IMR-90 (cell line): ENCODE measurements at regions not wholly inside any gene's neighbourhood (a gene's known extent, or its start where the extent isn't known, plus 50 kb on each side); places are given as distances from the start of the nearest gene placed in this dataset.

Experiments
- ATAC-seq: fragments of 200-7000 bp; cut with Tn5 transposase; 2 replicates; pipeline ENCODE4 v1.9.1; 2020; ENCODE audit warnings: low read depth, mild to moderate bottlenecking, moderate library complexity
- BruUV-seq: library from RNA; stranded (reverse); fragments of 400-500 nt; replicated peaks from 2 replicates; lab custom pipeline; 2021; lab: Mats Ljungman, UMichigan
- CTCF ChIA-PET: fragments of 300-600 bp; formaldehyde crosslinking; extraction: SDS; loops from one replicate; lab custom pipeline; 2021; ENCODE audit warnings: antibody characterized with exemption; lab: Yijun Ruan, JAX
- POLR2A ChIA-PET: fragments of 300-600 bp; sonication (Branson Sonifier 250); formaldehyde crosslinking; loops from one replicate; lab custom pipeline; 2022; ENCODE audit warnings: antibody characterized with exemption; ENCODE audit not compliant: unreplicated experiment; lab: Charles Lee
- DNase-seq: peaks from one replicate; pipeline ENCODE4 v3.0.0; 2013
- H2AFZ ChIP-seq: replicated peaks from 2 replicates; pipeline ENCODE3; 2013; ENCODE audit warnings: low read length, mild to moderate bottlenecking; ENCODE audit not compliant: poor library complexity
- H2AK5ac ChIP-seq: 2 replicates; pipeline ENCODE4 v1.6.1; 2013; ENCODE audit warnings: low read depth, low read length, inconsistent platforms
- H2AK9ac ChIP-seq: replicated peaks from 2 replicates; pipeline ENCODE3; 2013; ENCODE audit warnings: mild to moderate bottlenecking, low read depth, low read length, moderate library complexity; ENCODE audit not compliant: poor library complexity
- H2BK120ac ChIP-seq: 2 replicates; pipeline ENCODE4 v1.6.1; 2013; ENCODE audit warnings: low read depth, low read length, inconsistent platforms
- H2BK15ac ChIP-seq: 3 replicates; pipeline ENCODE4 v1.6.1; 2013; ENCODE audit warnings: low read depth, low read length, inconsistent platforms
- H2BK20ac ChIP-seq: 2 replicates; pipeline ENCODE4 v1.6.1; 2013; ENCODE audit warnings: low read depth, mild to moderate bottlenecking, inconsistent platforms, low read length, moderate library complexity
- H2BK5ac ChIP-seq: 2 replicates; pipeline ENCODE4 v1.6.1; 2013; ENCODE audit warnings: mild to moderate bottlenecking, low read depth, low read length, inconsistent platforms; ENCODE audit not compliant: poor library complexity, severe bottlenecking
- H3K14ac ChIP-seq: replicated peaks from 2 replicates; pipeline ENCODE4 v1.6.1; 2013; ENCODE audit warnings: low read depth, low read length, inconsistent platforms
- H3K18ac ChIP-seq: 2 replicates; pipeline ENCODE4 v1.6.1; 2013; ENCODE audit warnings: low read depth, low read length, control low read depth
- H3K23ac ChIP-seq: 2 replicates; pipeline ENCODE4 v1.6.1; 2013; ENCODE audit warnings: low read depth, low read length, inconsistent platforms
- H3K27ac ChIP-seq: 2 replicates; pipeline ENCODE4 v1.5.1; 2013; ENCODE audit warnings: mild to moderate bottlenecking, control low read depth, low read length; ENCODE audit not compliant: insufficient read depth
- H3K27me3 ChIP-seq: 2 replicates; pipeline ENCODE4 v1.6.1; 2013; ENCODE audit warnings: low read length; ENCODE audit not compliant: control insufficient read depth, insufficient read depth
- H3K36me3 ChIP-seq: 2 replicates; pipeline ENCODE4 v1.6.1; 2013; ENCODE audit warnings: low read length, mixed read lengths; ENCODE audit not compliant: control insufficient read depth, insufficient read depth
- H3K4ac ChIP-seq: 2 replicates; pipeline ENCODE4 v1.6.1; 2013; ENCODE audit warnings: low read depth, low read length, inconsistent platforms
- H3K4me1 ChIP-seq: 2 replicates; pipeline ENCODE4 v1.6.1; 2013; ENCODE audit warnings: low read length, mixed read lengths; ENCODE audit not compliant: control insufficient read depth, insufficient read depth
- H3K4me2 ChIP-seq: 2 replicates; pipeline ENCODE4 v1.6.1; 2013; ENCODE audit warnings: low read depth, mild to moderate bottlenecking, control low read depth, low read length, moderate library complexity
- H3K4me3 ChIP-seq: 2 replicates; pipeline ENCODE4 v1.5.1; 2013; ENCODE audit warnings: low read depth, mild to moderate bottlenecking, control low read depth, low read length, moderate library complexity; ENCODE audit not compliant: insufficient read depth
- H3K56ac ChIP-seq: 2 replicates; pipeline ENCODE4 v1.6.1; 2013; ENCODE audit warnings: low read length, inconsistent platforms; ENCODE audit not compliant: insufficient read depth; ENCODE audit errors: extremely low read depth
- H3K79me1 ChIP-seq, 2 experiments: 2 replicates each; pipeline ENCODE4 v1.6.1; 2013; ENCODE audit warnings: low read length in 2 of 2, inconsistent platforms in 1 of 2, low read depth in 1 of 2
- H3K9ac ChIP-seq: 2 replicates; pipeline ENCODE4 v1.6.1; 2013; ENCODE audit warnings: low read depth, low read length, control low read depth
- H3K9me1 ChIP-seq: 2 replicates; pipeline ENCODE4 v1.6.1; 2013; ENCODE audit warnings: low read length, inconsistent platforms; ENCODE audit not compliant: insufficient read depth
- H3K9me3 ChIP-seq: 2 replicates; pipeline ENCODE4 v1.6.1; 2013; ENCODE audit warnings: low read length; ENCODE audit not compliant: control insufficient read depth, insufficient read depth
- H4K20me1 ChIP-seq: 2 replicates; pipeline ENCODE4 v1.6.1; 2013; ENCODE audit warnings: low read length, inconsistent platforms; ENCODE audit not compliant: insufficient read depth
- H4K5ac ChIP-seq: 2 replicates; pipeline ENCODE4 v1.6.1; 2013; ENCODE audit warnings: mild to moderate bottlenecking, low read depth, low read length, control low read depth
- H4K8ac ChIP-seq, 2 experiments: 2 replicates each; pipeline ENCODE4 v1.6.1; 2013; ENCODE audit warnings: low read depth in 2 of 2, low read length in 2 of 2, control low read depth in 1 of 2, inconsistent platforms in 1 of 2
- H4K91ac ChIP-seq: 2 replicates; pipeline ENCODE4 v1.6.1; 2013; ENCODE audit warnings: low read depth, low read length, inconsistent platforms; ENCODE audit not compliant: insufficient read depth
- BHLHE40 ChIP-seq: fragments of 150-350 bp; IDR thresholded peaks from 2 replicates; pipeline ENCODE4 v1.6.1; 2016; ENCODE audit warnings: mild to moderate bottlenecking, low read depth, low read length
- CEBPB ChIP-seq: IDR thresholded peaks from 2 replicates; pipeline ENCODE4 v1.6.1; 2012; ENCODE audit warnings: low read depth, low read length, improper control_type of control experiment
- CHD1 ChIP-seq: IDR thresholded peaks from 2 replicates; pipeline ENCODE4 v1.6.1; 2012; ENCODE audit warnings: low read depth, low read length, improper control_type of control experiment
- FOS ChIP-seq: fragments of 150-350 bp; IDR thresholded peaks from 2 replicates; pipeline ENCODE4 v1.6.1; 2016; ENCODE audit warnings: low read depth, low read length
- MAFK ChIP-seq: IDR thresholded peaks from 2 replicates; pipeline ENCODE4 v1.6.1; 2012; ENCODE audit warnings: low read depth, low read length, improper control_type of control experiment
- MAZ ChIP-seq: IDR thresholded peaks from 2 replicates; pipeline ENCODE4 v1.6.1; 2012; ENCODE audit warnings: low read depth, mild to moderate bottlenecking, low read length, improper control_type of control experiment, moderate library complexity, borderline replicate concordance
- MXI1 ChIP-seq: IDR thresholded peaks from 2 replicates; pipeline ENCODE4 v1.6.1; 2012; ENCODE audit warnings: low read depth, mild to moderate bottlenecking, low read length, moderate library complexity, borderline replicate concordance
- NFE2L2 ChIP-seq: fragments of 150-350 bp; IDR thresholded peaks from 2 replicates; pipeline ENCODE4 v1.6.1; 2016; ENCODE audit warnings: low read depth, mild to moderate bottlenecking, low read length
- POLR2A ChIP-seq: IDR thresholded peaks from 2 replicates; pipeline ENCODE4 v1.6.1; 2012; ENCODE audit warnings: mild to moderate bottlenecking, low read depth, low read length
- RAD21 ChIP-seq: IDR thresholded peaks from 2 replicates; pipeline ENCODE4 v1.6.1; 2012; ENCODE audit warnings: low read length, improper control_type of control experiment
- RCOR1 ChIP-seq: IDR thresholded peaks from 2 replicates; pipeline ENCODE4 v1.6.1; 2012; ENCODE audit warnings: mild to moderate bottlenecking, low read length, improper control_type of control experiment; ENCODE audit not compliant: insufficient replicate concordance
- RFX5 ChIP-seq: IDR thresholded peaks from 2 replicates; pipeline ENCODE4 v1.8.0; 2012; ENCODE audit warnings: low read depth, mild to moderate bottlenecking, low read length, moderate library complexity
- SMC3 ChIP-seq: fragments of 150-350 bp; IDR thresholded peaks from 2 replicates; pipeline ENCODE4 v1.6.1; 2016; ENCODE audit warnings: low read depth, mild to moderate bottlenecking, antibody characterized with exemption, low read length, moderate library complexity
- WGBS, 2 experiments: methylation state at CpG; one replicate each; pipeline versions ENCODE4 v1.1.5 to v1.1.7; 2013; ENCODE audit warnings: missing lambda C conversion rate in 2 of 2; ENCODE audit not compliant: insufficient read length in 1 of 2; ENCODE audit errors: extremely low coverage in 2 of 2; 5-methylcytosine and 5-hydroxymethylcytosine counted together
- dilution Hi-C: fragments of 300-500 bp; cut with HindIII; formaldehyde crosslinking; loops from one replicate; pipeline ENCODE4 v1.14.3; 2018; ENCODE audit warnings: low sequenced_read_pairs; ENCODE audit not compliant: unreplicated experiment
- in situ Hi-C: fragments of 300-500 bp; cut with MboI; formaldehyde crosslinking; loops from 3 replicates; pipeline ENCODE4 v1.14.3; 2019; ENCODE audit warnings: low sequenced_read_pairs, inconsistent platforms, mixed read lengths
- intact Hi-C: fragments of 100-400 bp; cut with micrococcal nuclease; formaldehyde crosslinking; loops from 2 replicates; pipeline ENCODE4 v1.10.0; 2022
- TF ChIP-seq, protein P1 (sequence below): conservative IDR thresholded peaks from 2 replicates; pipeline ENCODE4 v1.5.1; 2012; ENCODE audit warnings: mild to moderate bottlenecking, low read depth, low read length, improper control_type of control experiment
- TF ChIP-seq, protein P2 (sequence below): fragments of 150-350 bp; IDR thresholded peaks from 2 replicates; pipeline ENCODE4 v1.6.1; 2017; ENCODE audit warnings: mild to moderate bottlenecking, antibody characterized with exemption, low read length, low read depth
- TF ChIP-seq, protein P3 (sequence below): fragments of 150-350 bp; IDR thresholded peaks from 2 replicates; pipeline ENCODE4 v1.6.1; 2016; ENCODE audit warnings: low read depth, mild to moderate bottlenecking, low read length, moderate library complexity, borderline replicate concordance

DNA sequence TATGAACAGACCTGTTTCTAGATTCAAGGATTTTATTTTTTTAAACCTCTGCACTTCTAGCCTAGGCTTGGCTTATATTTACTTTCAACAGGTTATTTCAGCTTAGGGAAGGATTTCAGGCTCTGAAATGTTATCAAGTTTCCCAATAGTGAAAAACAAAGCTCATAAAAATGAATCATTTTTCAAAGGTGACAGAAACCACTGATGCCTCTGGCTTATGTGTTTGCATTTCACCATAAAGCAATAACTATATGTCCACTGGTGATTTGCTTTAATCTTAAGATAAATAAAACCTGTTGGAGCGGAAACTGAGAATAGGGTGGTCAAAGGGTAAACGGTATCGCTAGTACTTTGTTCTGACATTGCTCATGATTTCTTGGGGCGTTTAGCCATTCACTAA is 141.2 kb upstream of the LRIG1 start:
- no peaks in the 10 kb centered on the region for H4K20me1 ChIP-seq
- H3K9ac ChIP-seq: no peak overlapping the region
- H4K8ac ChIP-seq: no peak overlapping the region
- H2BK15ac ChIP-seq: no peak overlapping the region
- no peak for TF ChIP-seq MXI1
- TF ChIP-seq POLR2A: no peak
- no peak for TF ChIP-seq RCOR1
- TF ChIP-seq, protein P1, sequence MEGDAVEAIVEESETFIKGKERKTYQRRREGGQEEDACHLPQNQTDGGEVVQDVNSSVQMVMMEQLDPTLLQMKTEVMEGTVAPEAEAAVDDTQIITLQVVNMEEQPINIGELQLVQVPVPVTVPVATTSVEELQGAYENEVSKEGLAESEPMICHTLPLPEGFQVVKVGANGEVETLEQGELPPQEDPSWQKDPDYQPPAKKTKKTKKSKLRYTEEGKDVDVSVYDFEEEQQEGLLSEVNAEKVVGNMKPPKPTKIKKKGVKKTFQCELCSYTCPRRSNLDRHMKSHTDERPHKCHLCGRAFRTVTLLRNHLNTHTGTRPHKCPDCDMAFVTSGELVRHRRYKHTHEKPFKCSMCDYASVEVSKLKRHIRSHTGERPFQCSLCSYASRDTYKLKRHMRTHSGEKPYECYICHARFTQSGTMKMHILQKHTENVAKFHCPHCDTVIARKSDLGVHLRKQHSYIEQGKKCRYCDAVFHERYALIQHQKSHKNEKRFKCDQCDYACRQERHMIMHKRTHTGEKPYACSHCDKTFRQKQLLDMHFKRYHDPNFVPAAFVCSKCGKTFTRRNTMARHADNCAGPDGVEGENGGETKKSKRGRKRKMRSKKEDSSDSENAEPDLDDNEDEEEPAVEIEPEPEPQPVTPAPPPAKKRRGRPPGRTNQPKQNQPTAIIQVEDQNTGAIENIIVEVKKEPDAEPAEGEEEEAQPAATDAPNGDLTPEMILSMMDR: no peak
- no peak for TF ChIP-seq NFE2L2
- TF ChIP-seq, protein P2, sequence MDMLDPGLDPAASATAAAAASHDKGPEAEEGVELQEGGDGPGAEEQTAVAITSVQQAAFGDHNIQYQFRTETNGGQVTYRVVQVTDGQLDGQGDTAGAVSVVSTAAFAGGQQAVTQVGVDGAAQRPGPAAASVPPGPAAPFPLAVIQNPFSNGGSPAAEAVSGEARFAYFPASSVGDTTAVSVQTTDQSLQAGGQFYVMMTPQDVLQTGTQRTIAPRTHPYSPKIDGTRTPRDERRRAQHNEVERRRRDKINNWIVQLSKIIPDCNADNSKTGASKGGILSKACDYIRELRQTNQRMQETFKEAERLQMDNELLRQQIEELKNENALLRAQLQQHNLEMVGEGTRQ: no peak
- TF ChIP-seq, protein P3, sequence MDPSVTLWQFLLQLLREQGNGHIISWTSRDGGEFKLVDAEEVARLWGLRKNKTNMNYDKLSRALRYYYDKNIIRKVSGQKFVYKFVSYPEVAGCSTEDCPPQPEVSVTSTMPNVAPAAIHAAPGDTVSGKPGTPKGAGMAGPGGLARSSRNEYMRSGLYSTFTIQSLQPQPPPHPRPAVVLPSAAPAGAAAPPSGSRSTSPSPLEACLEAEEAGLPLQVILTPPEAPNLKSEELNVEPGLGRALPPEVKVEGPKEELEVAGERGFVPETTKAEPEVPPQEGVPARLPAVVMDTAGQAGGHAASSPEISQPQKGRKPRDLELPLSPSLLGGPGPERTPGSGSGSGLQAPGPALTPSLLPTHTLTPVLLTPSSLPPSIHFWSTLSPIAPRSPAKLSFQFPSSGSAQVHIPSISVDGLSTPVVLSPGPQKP: no peak
- no peak for TF ChIP-seq MAFK
- TF ChIP-seq RFX5: no peak
- no peak for TF ChIP-seq MAZ
- no peak for TF ChIP-seq CHD1
- TF ChIP-seq FOS: no peak
- no peak for TF ChIP-seq BHLHE40
- no peak for TF ChIP-seq CEBPB
- no peak for TF ChIP-seq SMC3
- no peak for TF ChIP-seq RAD21
- H4K5ac ChIP-seq: no peak overlapping the region
- H3K36me3 ChIP-seq: no peaks in the 10 kb centered on the region
- no peak overlapping the region for H2AK9ac ChIP-seq
- no peak overlapping the region for H3K18ac ChIP-seq
- ChIA-PET CTCF (no interaction called here), POLR2A (no interaction called here)
- no peaks in the 10 kb centered on the region for H3K79me1 ChIP-seq
- no peak overlapping the region for H3K4me2 ChIP-seq
- no peak overlapping the region for H3K23ac ChIP-seq
- no peaks in the 10 kb centered on the region for H3K4me1 ChIP-seq
- H3K14ac ChIP-seq: no peak overlapping the region
- no CpG with 5 or more reads among the region's 4 CpGs for WGBS, 2 experiments
- no peaks in the 10 kb centered on the region for H3K9me3 ChIP-seq
- in situ Hi-C loops: no loop called here
- H2BK20ac ChIP-seq: no peak overlapping the region
- H2AFZ ChIP-seq: no peak overlapping the region
- no peak overlapping the region for H3K4ac ChIP-seq
- no peak overlapping the region for H3K56ac ChIP-seq
- no peak overlapping the region for H2AK5ac ChIP-seq
- H3K4me3 ChIP-seq: no peak overlapping the region
- H2BK5ac ChIP-seq: no peak overlapping the region
- H3K27ac ChIP-seq: no peak overlapping the region
- no peak for DNase-seq
- dilution Hi-C loops: no loop called here
- no peak for ATAC-seq
- no peaks in the 10 kb centered on the region for H3K9me1 ChIP-seq
- intact Hi-C loops: no loop called here
- BruUV-seq: no TSS peak
- H2BK120ac ChIP-seq: no peak overlapping the region
- H4K91ac ChIP-seq: no peak overlapping the region
- H3K27me3 ChIP-seq: no peaks in the 10 kb centered on the region
